ENCODE measurements at regions not wholly inside any gene's neighbourhood (a gene's known extent, or its start where the extent isn't known, plus 50 kb on each side); places are given as distances from the start of the nearest gene placed in this dataset.
"Not testable (repeated sequence)": the region's sequence is repeated elsewhere in the genome, so short reads cannot be mapped to it uniquely, and the experiment has no call there.

- ATAC-seq (replicated peaks): no peak
- no peak overlapping the region for H3K27ac Mint-ChIP-seq
- no peaks in the 10 kb centered on the region for H3K36me3 Mint-ChIP-seq (ENCODE audit: low read depth)
- no peak overlapping the region for H3K4me3 Mint-ChIP-seq
- peaks cover 24% of the 10 kb centered on the region for H3K4me1 Mint-ChIP-seq
- no peaks in the 10 kb centered on the region for H3K27me3 Mint-ChIP-seq
- no peaks in the 10 kb centered on the region for H3K9me3 Mint-ChIP-seq
Observed at GRCh38 chr10:8310930-8311329, 256.4 kb downstream of the GATA3 start.

- H3K4me1 Mint-ChIP-seq: peaks cover 29% of the 10 kb centered on the region
- H3K36me3 Mint-ChIP-seq (ENCODE audit: low read depth): no peaks in the 10 kb centered on the region
- H3K27ac Mint-ChIP-seq: no peak overlapping the region
- H3K9me3 Mint-ChIP-seq: no peaks in the 10 kb centered on the region
- H3K27me3 Mint-ChIP-seq: no peaks in the 10 kb centered on the region
- no peak for ATAC-seq (replicated peaks)
- H3K4me3 Mint-ChIP-seq: peak overlapping the region; percentile 6
Observed at GRCh38 chr10:8311526-8312070, 257.1 kb downstream of the GATA3 start.

GRCh38 chr10:8312079-8312478 is 257.6 kb downstream of the GATA3 start:
- peak; percentile 71 for ATAC-seq (replicated peaks)
- Mint-ChIP-seq H3K4me3 (peak overlapping the region; percentile 6), H3K4me1 (peaks cover 26% of the 10 kb centered on the region)

GRCh38 chr10:8312781-8313180 is 258.3 kb downstream of the GATA3 start:
- Mint-ChIP-seq H3K4me3 (peak overlapping the region; percentile 6), H3K36me3 (ENCODE audit: low read depth) (no peaks in the 10 kb centered on the region), H3K27me3 (no peaks in the 10 kb centered on the region), H3K27ac (no peak overlapping the region), H3K4me1 (peaks cover 21% of the 10 kb centered on the region), H3K9me3 (no peaks in the 10 kb centered on the region)
- no peak for ATAC-seq (replicated peaks)

More at GRCh38 chr10:8312079-8312478, 257.6 kb downstream of the GATA3 start:
- no peaks in the 10 kb centered on the region for H3K9me3 Mint-ChIP-seq
- no peaks in the 10 kb centered on the region for H3K27me3 Mint-ChIP-seq
- no peaks in the 10 kb centered on the region for H3K36me3 Mint-ChIP-seq (ENCODE audit: low read depth)
- H3K27ac Mint-ChIP-seq: no peak overlapping the region

- H3K4me3 Mint-ChIP-seq: no peak overlapping the region
- no peaks in the 10 kb centered on the region for H3K27me3 Mint-ChIP-seq
- no peak overlapping the region for H3K27ac Mint-ChIP-seq
- H3K36me3 Mint-ChIP-seq (ENCODE audit: low read depth): no peaks in the 10 kb centered on the region
- ATAC-seq (replicated peaks): no peak
- no peaks in the 10 kb centered on the region for H3K9me3 Mint-ChIP-seq
- peaks cover 21% of the 10 kb centered on the region for H3K4me1 Mint-ChIP-seq
Observed at GRCh38 chr10:8314486-8314885, 260.0 kb downstream of the GATA3 start.

- H3K9me3 Mint-ChIP-seq: no peaks in the 10 kb centered on the region
- no peaks in the 10 kb centered on the region for H3K36me3 Mint-ChIP-seq (ENCODE audit: low read depth)
- H3K4me3 Mint-ChIP-seq: peak overlapping the region; percentile 64
- no peaks in the 10 kb centered on the region for H3K27me3 Mint-ChIP-seq
- H3K27ac Mint-ChIP-seq: peak overlapping the region; percentile 90
- peak; percentile 80 for ATAC-seq (replicated peaks)
- peaks cover 21% of the 10 kb centered on the region for H3K4me1 Mint-ChIP-seq
Observed at GRCh38 chr10:8315619-8316021, 261.1 kb downstream of the GATA3 start.

GRCh38 chr10:8316284-8316683 is 261.8 kb downstream of the GATA3 start:
- ATAC-seq (replicated peaks): peak; percentile 56
- Mint-ChIP-seq H3K4me3 (peak overlapping the region; percentile 64), H3K27me3 (no peaks in the 10 kb centered on the region), H3K4me1 (peaks cover 21% of the 10 kb centered on the region), H3K9me3 (no peaks in the 10 kb centered on the region), H3K36me3 (ENCODE audit: low read depth) (no peaks in the 10 kb centered on the region), H3K27ac (peak overlapping the region; percentile 90)

GRCh38 chr10:8318429-8318828 is 263.9 kb downstream of the GATA3 start:
- H3K27me3 Mint-ChIP-seq; H3K9me3 Mint-ChIP-seq; H3K4me3 Mint-ChIP-seq; ATAC-seq (replicated peaks); H3K27ac Mint-ChIP-seq; H3K36me3 Mint-ChIP-seq (ENCODE audit: low read depth): not testable (repeated sequence)
- peaks cover 15% of the 10 kb centered on the region for H3K4me1 Mint-ChIP-seq

GRCh38 chr10:8318956-8319355 is 264.5 kb downstream of the GATA3 start:
- no peak for ATAC-seq (replicated peaks)
- Mint-ChIP-seq H3K4me3 (no peak overlapping the region), H3K9me3 (no peaks in the 10 kb centered on the region), H3K4me1 (peaks cover 15% of the 10 kb centered on the region), H3K27me3 (peaks cover 3% of the 10 kb centered on the region), H3K27ac (no peak overlapping the region), H3K36me3 (ENCODE audit: low read depth) (no peaks in the 10 kb centered on the region)

- ATAC-seq (replicated peaks): no peak
- Mint-ChIP-seq H3K27me3 (peaks cover 3% of the 10 kb centered on the region), H3K36me3 (ENCODE audit: low read depth) (no peaks in the 10 kb centered on the region), H3K4me3 (no peak overlapping the region), H3K9me3 (no peaks in the 10 kb centered on the region), H3K4me1 (peaks cover 15% of the 10 kb centered on the region), H3K27ac (no peak overlapping the region)
Observed at GRCh38 chr10:8319704-8320103, 265.2 kb downstream of the GATA3 start.

- H3K9me3 Mint-ChIP-seq: no peaks in the 10 kb centered on the region
- H3K4me3 Mint-ChIP-seq: no peak overlapping the region
- H3K27ac Mint-ChIP-seq: no peak overlapping the region
- no peak for ATAC-seq (replicated peaks)
- peaks cover 3% of the 10 kb centered on the region for H3K27me3 Mint-ChIP-seq
- H3K4me1 Mint-ChIP-seq: peaks cover 16% of the 10 kb centered on the region
- no peaks in the 10 kb centered on the region for H3K36me3 Mint-ChIP-seq (ENCODE audit: low read depth)
Observed at GRCh38 chr10:8321990-8322389, 267.5 kb downstream of the GATA3 start.

GRCh38 chr10:8323428-8324054 is 269.1 kb downstream of the GATA3 start:
- H3K4me1 Mint-ChIP-seq: peaks cover 16% of the 10 kb centered on the region
- no peak overlapping the region for H3K4me3 Mint-ChIP-seq
- H3K27ac Mint-ChIP-seq: no peak overlapping the region
- no peaks in the 10 kb centered on the region for H3K36me3 Mint-ChIP-seq (ENCODE audit: low read depth)
- H3K9me3 Mint-ChIP-seq: no peaks in the 10 kb centered on the region
- ATAC-seq (replicated peaks): no peak
- peaks cover 3% of the 10 kb centered on the region for H3K27me3 Mint-ChIP-seq

- Mint-ChIP-seq H3K4me3 (peak overlapping the region; percentile 70), H3K27ac (peak overlapping the region; percentile 94), H3K36me3 (ENCODE audit: low read depth) (no peaks in the 10 kb centered on the region), H3K27me3 (peaks cover 3% of the 10 kb centered on the region), H3K4me1 (peaks cover 24% of the 10 kb centered on the region), H3K9me3 (no peaks in the 10 kb centered on the region)
- ATAC-seq (replicated peaks): peak; percentile 91
Observed at GRCh38 chr10:8325024-8325980, 270.8 kb downstream of the GATA3 start.

- peak overlapping the region; percentile 70 for H3K4me3 Mint-ChIP-seq
- no peak for ATAC-seq (replicated peaks)
- peaks cover 3% of the 10 kb centered on the region for H3K27me3 Mint-ChIP-seq
- no peaks in the 10 kb centered on the region for H3K36me3 Mint-ChIP-seq (ENCODE audit: low read depth)
- peak overlapping the region; percentile 94 for H3K27ac Mint-ChIP-seq
- H3K4me1 Mint-ChIP-seq: peaks cover 37% of the 10 kb centered on the region
- H3K9me3 Mint-ChIP-seq: no peaks in the 10 kb centered on the region
Observed at GRCh38 chr10:8326396-8327139, 272.1 kb downstream of the GATA3 start.

All from activated T-helper 17 cell treated with anti-CD3 and anti-CD28 coated beads, Interleukin-2, amount 50 U/mL, for 72 hours (primary cell).